Glomerular endothelial cell (primary cell): ENCODE measurements at regions not wholly inside any gene's neighbourhood (a gene's known extent, or its start where the extent isn't known, plus 50 kb on each side); places are given as distances from the start of the nearest gene placed in this dataset.
"Not testable (repeated sequence)": the region's sequence is repeated elsewhere in the genome, so short reads cannot be mapped to it uniquely, and the experiment has no call there.

Experiments
- DNase-seq: peaks from one replicate; pipeline ENCODE4 v3.0.0-alpha.2; 2011; ENCODE audit warnings: low read depth, low spot score; ENCODE audit errors: extremely low read depth

- DNase-seq: no peak
These were observed 196.1 kb upstream of the SVIL start for GRCh38 chr10:29830531-29831512.

- DNase-seq: no peak
These were observed 195.0 kb upstream of the SVIL start for GRCh38 chr10:29829776-29830175.

- DNase-seq: no peak
These were observed 194.2 kb upstream of the SVIL start for GRCh38 chr10:29828956-29829355.

- no peak for DNase-seq
These were observed 193.7 kb upstream of the SVIL start for GRCh38 chr10:29828440-29828894.

GRCh38 chr10:29827512-29827911 lies 192.7 kb upstream of the SVIL start:
- DNase-seq: no peak

GRCh38 chr10:29826801-29827450 lies 192.2 kb upstream of the SVIL start:
- DNase-seq: no peak

GRCh38 chr10:29826221-29826620 lies 191.4 kb upstream of the SVIL start:
- DNase-seq: no peak

GRCh38 chr10:29823553-29824080 lies 188.8 kb upstream of the SVIL start:
- no peak for DNase-seq

DNA sequence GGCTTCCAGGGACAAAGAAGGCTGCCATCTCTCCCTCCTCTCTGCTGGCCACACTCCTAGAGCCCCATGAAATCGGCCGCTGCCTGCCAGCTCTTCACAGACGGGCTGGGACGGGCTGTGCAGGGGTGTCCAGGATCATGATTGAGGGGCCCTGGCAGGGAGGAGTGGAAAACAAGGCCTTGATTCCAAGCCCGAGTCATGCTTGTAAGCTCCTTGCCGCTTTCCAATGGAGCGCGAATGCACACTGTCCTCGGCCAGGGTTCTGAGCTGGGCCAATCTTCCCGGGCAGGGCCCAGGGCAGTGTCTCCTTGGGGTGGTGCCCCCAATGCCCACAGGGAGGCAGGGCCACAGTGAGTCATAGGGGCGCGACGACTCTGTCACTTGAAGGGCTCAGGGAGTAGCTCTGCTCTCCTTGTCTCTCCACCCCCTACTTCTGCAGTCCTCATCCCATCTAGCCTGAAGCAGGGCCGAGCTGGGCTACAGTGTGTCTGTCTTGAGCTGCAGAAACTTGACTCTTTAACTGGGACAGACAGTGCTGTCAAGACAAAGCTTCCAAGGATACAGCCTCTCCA lies 186.2 kb upstream of the SVIL start:
- DNase-seq: no peak

DNA sequence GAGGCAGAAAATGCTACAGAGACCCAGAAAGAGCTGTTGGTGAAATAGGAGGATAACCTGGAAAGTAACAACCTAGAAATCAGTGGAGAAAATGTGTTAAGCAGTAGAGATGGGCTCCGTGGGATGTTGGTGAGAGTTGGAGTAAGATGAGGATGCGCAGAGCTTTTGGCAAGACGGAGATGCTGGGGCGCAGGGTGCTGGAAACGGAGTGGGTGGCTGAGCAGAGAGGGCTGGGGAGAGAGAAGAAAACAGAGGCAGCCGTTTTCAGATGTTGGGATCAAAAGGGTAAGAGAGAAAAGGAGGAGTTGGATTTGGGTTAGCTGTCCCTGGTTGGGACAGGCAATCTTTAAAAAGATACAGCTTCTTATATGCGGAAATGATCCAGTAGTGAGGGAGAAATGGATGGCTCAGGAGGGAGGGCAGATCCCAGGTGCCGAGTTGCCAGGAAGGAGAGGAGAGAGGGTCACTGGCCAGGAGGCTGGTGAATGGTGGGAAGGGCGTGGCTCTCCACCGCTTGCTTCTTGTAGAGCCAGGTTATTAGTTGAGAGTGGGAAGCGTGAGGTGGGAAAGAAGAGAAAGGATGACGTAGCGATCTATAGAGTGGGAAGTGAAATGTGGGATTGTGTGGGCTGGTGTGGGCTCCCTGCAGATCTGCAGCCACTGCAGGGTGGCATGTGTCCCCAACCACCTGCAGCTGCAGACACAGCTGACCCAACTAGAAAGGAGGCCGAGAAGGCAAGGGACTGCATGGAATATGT lies 182.2 kb upstream of the SVIL start:
- no peak for DNase-seq

DNA sequence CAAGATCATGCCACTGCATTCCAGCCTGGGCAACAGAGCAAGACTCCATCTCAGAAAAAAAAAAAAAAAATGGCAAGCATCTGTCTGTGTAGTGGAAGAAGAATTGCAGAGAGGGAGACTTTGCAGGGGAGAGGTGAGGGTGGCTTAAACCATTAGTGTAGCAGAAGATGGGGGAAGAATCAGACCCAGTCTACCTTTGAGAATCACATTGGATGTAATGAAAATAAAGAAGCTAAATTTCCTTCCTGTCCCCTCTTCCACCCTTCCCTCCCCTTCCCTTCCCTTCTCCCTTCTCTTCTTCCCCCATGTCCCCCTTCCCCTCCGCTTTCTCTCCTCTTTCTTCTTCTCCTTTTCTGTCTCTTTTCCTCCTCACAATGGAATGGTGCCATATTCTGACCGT lies 180.8 kb upstream of the SVIL start:
- DNase-seq: no peak

GRCh38 chr10:29811751-29812427 lies 177.1 kb upstream of the SVIL start:
- no peak for DNase-seq

DNA sequence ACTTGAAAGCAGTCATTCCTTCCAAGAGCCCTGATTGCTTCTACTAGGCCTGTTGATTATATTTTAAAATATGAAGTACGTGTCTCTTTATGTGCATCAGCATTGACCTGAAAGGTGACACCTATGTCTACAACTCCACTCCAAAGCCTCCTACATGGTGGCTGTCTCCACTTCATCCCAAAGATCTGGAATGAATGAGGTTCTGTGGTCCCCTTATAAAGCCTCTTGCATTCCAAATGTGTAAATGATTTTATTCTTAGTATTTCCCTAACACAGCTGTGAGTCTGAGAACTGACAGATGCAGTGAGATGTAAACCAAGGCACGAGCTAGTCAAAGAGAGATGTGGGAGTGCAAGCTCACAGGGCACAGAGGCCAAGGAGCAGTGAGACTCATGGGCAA lies 176.0 kb upstream of the SVIL start:
- no peak for DNase-seq

GRCh38 chr10:29810231-29810630 lies 175.5 kb upstream of the SVIL start:
- DNase-seq: not testable (repeated sequence)

GRCh38 chr10:29809383-29809782 lies 174.6 kb upstream of the SVIL start:
- DNase-seq: no peak

- no peak for DNase-seq
These were observed 172.5 kb upstream of the SVIL start for GRCh38 chr10:29807163-29807806.

DNA sequence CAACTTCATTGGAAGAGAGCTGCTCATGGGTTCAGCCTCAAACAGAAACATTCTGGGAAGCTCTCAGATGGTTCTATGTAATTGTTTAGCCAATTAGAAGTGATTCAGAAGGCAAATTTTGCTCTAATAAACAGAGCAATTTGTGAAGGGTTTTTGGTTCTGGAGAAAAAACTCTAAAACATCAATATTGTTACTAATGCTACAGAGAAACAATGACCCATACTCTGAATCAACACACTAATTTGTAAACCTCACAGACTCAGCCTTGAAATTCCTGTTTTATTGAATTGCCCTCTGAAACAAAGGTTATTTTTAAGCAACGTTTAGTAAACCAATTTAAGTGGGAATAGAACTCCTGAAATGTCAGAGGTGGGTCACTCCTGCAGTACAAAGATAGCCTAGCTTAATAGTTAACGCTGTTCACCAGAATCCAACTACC lies 171.6 kb upstream of the SVIL start:
- DNase-seq: no peak

GRCh38 chr10:29805134-29805723 lies 170.5 kb upstream of the SVIL start:
- no peak for DNase-seq
